Coronary artery (tissue), 2 donors: ENCODE measurements at regions not wholly inside any gene's neighbourhood (a gene's known extent, or its start where the extent isn't known, plus 50 kb on each side); places are given as distances from the start of the nearest gene placed in this dataset.
"Not testable (repeated sequence)": the region's sequence is repeated elsewhere in the genome, so short reads cannot be mapped to it uniquely, and the experiment has no call there.

ENCODE experiments used
- DNase-seq: peaks from one replicate; pipeline ENCODE4 v3.0.0-alpha.2; 2017; ENCODE audit warnings: low spot score
- H3K27ac ChIP-seq, 2 donors: fragments of 200-600 bp; sonication (generic); one replicate each; pipeline ENCODE4 v1.5.1; 2016 to 2019
- H3K4me3 ChIP-seq: fragments of 200-600 bp; sonication (generic); 2 replicates; pipeline ENCODE4 v1.5.1; 2016; ENCODE audit warnings: mild to moderate bottlenecking, moderate library complexity
- CTCF ChIP-seq: fragments of 200-600 bp; sonication (generic); IDR thresholded peaks from one replicate; pipeline ENCODE4 v1.5.1; 2019; ENCODE audit warnings: antibody characterized with exemption

- DNase-seq, result no peak
- no peak for TF ChIP-seq CTCF
- no peak overlapping the region for H3K4me3 ChIP-seq
- no peak overlapping the region for H3K27ac ChIP-seq
These were observed 200.1 kb downstream of the BCL11A start for GRCh38 chr2:60353406-60353800.

GRCh38 chr2:60352491-60353405 is 200.7 kb downstream of the BCL11A start:
- Histone ChIP-seq H3K27ac (no peak overlapping the region), H3K4me3 (no peak overlapping the region)
- TF ChIP-seq CTCF, result no peak
- no peak for DNase-seq

GRCh38 chr2:60351802-60352201 is 201.7 kb downstream of the BCL11A start:
- H3K27ac ChIP-seq, result no peak overlapping the region
- no peak for DNase-seq
- TF ChIP-seq CTCF, result no peak
- H3K4me3 ChIP-seq, result no peak overlapping the region

- no peak for TF ChIP-seq CTCF
- no peak for DNase-seq
- H3K4me3 ChIP-seq, result no peak overlapping the region
- H3K27ac ChIP-seq, result no peak overlapping the region
These were observed 202.1 kb downstream of the BCL11A start for GRCh38 chr2:60351321-60351720.

- Histone ChIP-seq H3K27ac (no peak overlapping the region), H3K4me3 (no peak overlapping the region)
- DNase-seq, result no peak
- no peak for TF ChIP-seq CTCF
These were observed 202.7 kb downstream of the BCL11A start for GRCh38 chr2:60350791-60351190.

GRCh38 chr2:60347781-60348180 is 205.7 kb downstream of the BCL11A start:
- H3K27ac ChIP-seq, result no peak overlapping the region
- H3K4me3 ChIP-seq, result no peak overlapping the region
- no peak for DNase-seq
- TF ChIP-seq CTCF, result no peak

- not testable (repeated sequence) for H3K27ac ChIP-seq, DNase-seq, H3K4me3 ChIP-seq
These were observed 211.0 kb downstream of the BCL11A start for GRCh38 chr2:60342491-60342890.
